Testis (tissue), 2 donors: ENCODE measurements at regions not wholly inside any gene's neighbourhood (a gene's known extent, or its start where the extent isn't known, plus 50 kb on each side); places are given as distances from the start of the nearest gene placed in this dataset.

ENCODE experiments used
- DNase-seq: peaks from one replicate; pipeline ENCODE4 v3.0.0-alpha.2; 2019
- H3K27ac ChIP-seq, 2 donors: fragments of 200-600 bp; sonication (generic); one replicate each; pipeline ENCODE4 v1.5.1; 2019
- H3K27me3 ChIP-seq: fragments of 200-600 bp; sonication (generic); one replicate; pipeline ENCODE4 v1.5.1; 2019
- H3K36me3 ChIP-seq: fragments of 200-600 bp; sonication (generic); one replicate; pipeline ENCODE4 v1.5.1; 2017; ENCODE audit warnings: low read depth; ENCODE audit errors: missing control alignments
- H3K4me1 ChIP-seq: fragments of 200-600 bp; sonication (generic); one replicate; pipeline ENCODE4 v1.5.1; 2019
- H3K4me3 ChIP-seq, 2 donors: fragments of 200-600 bp; sonication (generic); one replicate each; pipeline ENCODE4 v1.5.1; 2017 to 2019
- H3K9me3 ChIP-seq: fragments of 200-600 bp; sonication (generic); one replicate; pipeline ENCODE4 v1.5.1; 2017
- POLR2A ChIP-seq: fragments of 450-650 bp; IDR thresholded peaks from one replicate; pipeline ENCODE4 v1.6.1; 2017; ENCODE audit warnings: antibody characterized with exemption, mild to moderate bottlenecking, moderate library complexity
- WGBS, 2 donors: methylation state at CpG; one replicate each; pipeline ENCODE4 v1.1.5; 2018; 5-methylcytosine and 5-hydroxymethylcytosine counted together
- intact Hi-C: fragments of 100-400 bp; cut with DNase I; formaldehyde crosslinking; loops from one replicate; pipeline ENCODE4 v1.15.1; 2023; ENCODE audit warnings: low total_unique reads
- TF ChIP-seq, protein P1 (sequence below), 3 experiments: fragments of 450-650 bp in 2 of 3; fragments of 200-600 bp in 1 of 3; sonication (generic) in 1 of 3; IDR thresholded peaks; one replicate each; pipeline ENCODE4 v1.5.1; 2016 to 2019; ENCODE audit warnings: antibody characterized with exemption in 3 of 3, mild to moderate bottlenecking in 2 of 3, moderate library complexity in 1 of 3

DNA sequence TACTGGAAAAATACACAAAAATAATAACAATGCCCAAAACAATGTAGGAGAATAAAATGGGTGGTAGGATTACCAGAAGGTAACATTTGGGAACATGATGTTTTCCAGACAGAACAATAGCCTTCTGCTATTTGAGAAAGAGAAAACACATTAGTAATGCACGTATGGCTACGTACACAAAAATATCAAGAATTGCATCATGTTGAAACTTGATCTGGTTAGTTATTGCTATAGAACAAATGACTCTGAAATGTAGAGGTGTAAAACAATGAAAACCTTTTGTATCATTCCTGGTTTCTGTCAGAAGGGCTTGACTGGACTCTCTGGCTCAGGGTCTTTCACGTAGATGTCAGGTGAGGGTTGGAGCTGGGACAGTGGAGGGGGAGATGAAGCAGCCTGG, 1040.0 kb downstream of the FAT4 start:
- WGBS, 2 donors: 73 to 85% methylated on average over 3 of the region's 3 CpGs
- Histone ChIP-seq H3K36me3 (no peaks in the 10 kb centered on the region), H3K27me3 (no peaks in the 10 kb centered on the region), H3K4me3 (no peak overlapping the region), H3K4me1 (no peaks in the 10 kb centered on the region), H3K9me3 (no peaks in the 10 kb centered on the region), H3K27ac (no peak overlapping the region)
- DNase-seq: no peak
- no peak for TF ChIP-seq POLR2A
- TF ChIP-seq, protein P1, sequence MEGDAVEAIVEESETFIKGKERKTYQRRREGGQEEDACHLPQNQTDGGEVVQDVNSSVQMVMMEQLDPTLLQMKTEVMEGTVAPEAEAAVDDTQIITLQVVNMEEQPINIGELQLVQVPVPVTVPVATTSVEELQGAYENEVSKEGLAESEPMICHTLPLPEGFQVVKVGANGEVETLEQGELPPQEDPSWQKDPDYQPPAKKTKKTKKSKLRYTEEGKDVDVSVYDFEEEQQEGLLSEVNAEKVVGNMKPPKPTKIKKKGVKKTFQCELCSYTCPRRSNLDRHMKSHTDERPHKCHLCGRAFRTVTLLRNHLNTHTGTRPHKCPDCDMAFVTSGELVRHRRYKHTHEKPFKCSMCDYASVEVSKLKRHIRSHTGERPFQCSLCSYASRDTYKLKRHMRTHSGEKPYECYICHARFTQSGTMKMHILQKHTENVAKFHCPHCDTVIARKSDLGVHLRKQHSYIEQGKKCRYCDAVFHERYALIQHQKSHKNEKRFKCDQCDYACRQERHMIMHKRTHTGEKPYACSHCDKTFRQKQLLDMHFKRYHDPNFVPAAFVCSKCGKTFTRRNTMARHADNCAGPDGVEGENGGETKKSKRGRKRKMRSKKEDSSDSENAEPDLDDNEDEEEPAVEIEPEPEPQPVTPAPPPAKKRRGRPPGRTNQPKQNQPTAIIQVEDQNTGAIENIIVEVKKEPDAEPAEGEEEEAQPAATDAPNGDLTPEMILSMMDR (IDR thresholded peaks at IDR 0.05): no peak
- intact Hi-C loops: no loop called here

DNA sequence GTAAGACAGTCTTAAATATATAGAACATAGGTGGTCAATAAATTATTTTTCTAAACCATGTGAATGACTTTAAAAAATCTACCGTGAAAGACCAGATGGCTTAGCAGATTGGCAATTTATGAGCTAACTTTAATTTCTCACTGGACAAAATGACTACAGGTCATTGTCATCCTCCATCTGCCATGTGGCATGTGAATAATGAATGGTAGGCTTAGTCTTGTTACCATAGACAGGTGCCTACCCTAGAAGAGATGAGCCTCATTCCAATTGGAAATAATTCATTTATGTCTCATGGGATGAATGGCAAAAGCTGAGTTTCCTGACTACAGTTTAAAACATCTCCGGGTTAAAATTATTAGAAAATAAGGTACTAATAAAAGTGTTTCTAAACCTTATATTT, 1043.3 kb downstream of the FAT4 start:
- Histone ChIP-seq H3K36me3 (no peaks in the 10 kb centered on the region), H3K4me1 (no peaks in the 10 kb centered on the region), H3K9me3 (no peaks in the 10 kb centered on the region), H3K27ac (no peak overlapping the region), H3K27me3 (no peaks in the 10 kb centered on the region), H3K4me3 (no peak overlapping the region)
- intact Hi-C loops: no loop called here
- TF ChIP-seq POLR2A: no peak
- TF ChIP-seq, protein P1 (IDR thresholded peaks at IDR 0.05): no peak
- no peak for DNase-seq
- WGBS, 2 donors: 92 to 98% methylated on average over 2 of the region's 2 CpGs

DNA sequence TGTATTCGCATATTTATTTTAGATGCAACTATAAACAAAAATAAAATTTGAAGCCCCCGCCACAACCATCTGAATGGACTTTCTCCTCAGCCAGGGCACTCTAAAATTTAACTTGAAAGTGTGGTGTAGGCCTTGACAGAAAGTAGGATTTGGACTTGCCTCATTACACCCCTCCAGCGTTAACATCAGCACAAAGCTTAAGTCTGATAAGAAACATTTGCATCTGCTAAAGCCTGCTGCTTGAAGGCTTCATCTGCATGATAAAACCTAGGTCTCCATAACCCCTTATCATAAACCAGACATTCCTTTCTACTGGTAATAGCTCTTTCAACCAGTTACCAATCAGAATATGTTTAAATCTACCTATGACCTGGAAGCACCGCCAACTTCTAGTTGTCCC, 1046.5 kb downstream of the FAT4 start:
- no peaks in the 10 kb centered on the region for H3K9me3 ChIP-seq
- no peak for DNase-seq
- WGBS, 2 donors: 80 to 86% methylated on average over 4 of the region's 4 CpGs
- H3K4me3 ChIP-seq: no peak overlapping the region
- H3K36me3 ChIP-seq: no peaks in the 10 kb centered on the region
- no peak overlapping the region for H3K27ac ChIP-seq
- H3K4me1 ChIP-seq: no peaks in the 10 kb centered on the region
- no peak for TF ChIP-seq POLR2A
- TF ChIP-seq, protein P1 (IDR thresholded peaks at IDR 0.05): no peak
- H3K27me3 ChIP-seq: no peaks in the 10 kb centered on the region
- intact Hi-C loops: no loop called here

DNA sequence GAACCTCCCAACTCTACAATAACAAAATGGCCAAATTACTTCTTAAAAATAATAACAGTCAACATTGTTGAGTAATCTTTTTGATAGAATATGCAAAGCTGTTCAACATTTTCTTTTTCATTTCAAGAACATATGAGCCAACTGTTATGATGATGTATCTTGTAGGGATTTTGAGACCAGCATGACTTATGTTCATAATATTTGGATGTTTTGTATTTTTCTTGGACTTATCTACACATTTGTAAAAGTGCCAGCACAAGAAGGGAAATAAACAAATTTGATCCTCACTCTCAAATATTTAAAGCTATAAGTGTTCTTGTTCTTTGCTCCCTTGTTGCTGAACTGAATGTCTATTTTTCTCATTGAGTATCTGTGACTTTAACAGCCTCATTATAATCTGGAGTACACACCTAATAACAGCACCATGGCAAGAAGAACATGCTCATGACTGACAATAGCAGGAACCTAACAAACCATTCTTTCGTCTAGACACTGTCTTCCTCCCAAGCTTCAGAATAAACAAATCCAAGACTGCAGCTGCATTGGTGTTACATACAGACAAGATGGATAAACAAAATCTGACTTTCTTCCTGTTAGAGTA, 1049.7 kb downstream of the FAT4 start:
- Histone ChIP-seq H3K9me3 (no peaks in the 10 kb centered on the region), H3K27me3 (no peaks in the 10 kb centered on the region), H3K4me1 (no peaks in the 10 kb centered on the region), H3K36me3 (no peaks in the 10 kb centered on the region), H3K4me3 (no peak overlapping the region), H3K27ac (no peak overlapping the region)
- intact Hi-C loops: no loop called here
- 43 to 49% methylated on average over 1 of the region's 1 CpG for WGBS, 2 donors
- DNase-seq: no peak
- no peak for TF ChIP-seq POLR2A

DNA sequence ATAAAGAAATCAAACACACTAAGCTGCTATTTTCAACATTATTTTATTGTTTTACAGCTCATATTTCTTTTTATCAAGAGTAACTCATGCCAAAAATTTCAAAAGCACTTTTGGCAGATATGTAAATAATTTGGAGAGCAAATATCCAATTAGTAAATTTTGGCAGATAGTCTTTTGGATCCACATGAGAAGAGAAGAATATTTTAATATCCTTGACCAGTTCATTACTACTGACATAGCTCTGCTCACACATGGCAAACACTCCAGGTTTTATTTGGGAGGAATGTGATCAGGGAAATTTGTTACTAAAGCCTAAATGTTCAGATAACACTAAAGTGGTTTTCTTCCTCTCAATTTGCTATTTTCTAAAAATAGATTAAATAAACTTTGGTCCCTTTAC, 1054.3 kb downstream of the FAT4 start:
- no peak overlapping the region for H3K4me3 ChIP-seq
- intact Hi-C loops: no loop called here
- TF ChIP-seq, protein P1 (IDR thresholded peaks at IDR 0.05): no peak
- TF ChIP-seq POLR2A: no peak
- H3K9me3 ChIP-seq: no peaks in the 10 kb centered on the region
- no peaks in the 10 kb centered on the region for H3K36me3 ChIP-seq
- DNase-seq: no peak
- H3K27me3 ChIP-seq: no peaks in the 10 kb centered on the region
- no peaks in the 10 kb centered on the region for H3K4me1 ChIP-seq
- no peak overlapping the region for H3K27ac ChIP-seq
